AG04449 (cell line): ENCODE measurements at regions not wholly inside any gene's neighbourhood (a gene's known extent, or its start where the extent isn't known, plus 50 kb on each side); places are given as distances from the start of the nearest gene placed in this dataset.
A peak's percentile ranks its signal among the peaks of the same experiment; 100 is the strongest.
"Not testable (repeated sequence)": the region's sequence is repeated elsewhere in the genome, so short reads cannot be mapped to it uniquely, and the experiment has no call there.

Experiments
- CTCF ChIA-PET: fragments of 350-600 bp; formaldehyde crosslinking; extraction: SDS; loops from one replicate; lab custom pipeline; 2021; ENCODE audit warnings: antibody characterized with exemption; lab: Yijun Ruan, JAX
- POLR2A ChIA-PET: fragments of 400-600, 350-600 bp; formaldehyde crosslinking; extraction: SDS; loops from one replicate; lab custom pipeline; 2020; ENCODE audit warnings: antibody characterized with exemption, inconsistent platforms; lab: Yijun Ruan, JAX
- DNase-seq: peaks from one replicate; pipeline ENCODE4 v3.0.0-alpha.2; 2010; ENCODE audit warnings: low read depth, low spot score
- H3K4me3 ChIP-seq: 2 replicates; pipeline ENCODE4 v1.5.1; 2011; ENCODE audit warnings: low read depth, mild to moderate bottlenecking, control low read depth, low read length
- CTCF ChIP-seq: IDR thresholded peaks from one replicate; pipeline ENCODE4 v1.5.1; 2011; ENCODE audit warnings: mild to moderate bottlenecking, moderate library complexity, low read length, control low read depth, inconsistent platforms; ENCODE audit not compliant: insufficient read depth; ENCODE audit errors: missing control alignments

GRCh38 chr14:28612414-28612813, 154.2 kb upstream of the FOXG1 start:
- DNase-seq, result no peak
- CTCF ChIA-PET, result interaction anchor here (1.1 kb wide), 1 partner anchor 11 kb away, joined by 3 read pairs; no protein-coding TSS in a partner anchor
- no peak for TF ChIP-seq CTCF
- H3K4me3 ChIP-seq, result no peak overlapping the region
- POLR2A ChIA-PET, result no interaction called here

- ChIA-PET POLR2A (no interaction called here), CTCF (interaction anchor here (1.1 kb wide), 1 partner anchor 12 kb away, joined by 3 read pairs; no protein-coding TSS in a partner anchor)
- no peak overlapping the region for H3K4me3 ChIP-seq
- no peak for DNase-seq
- no peak for TF ChIP-seq CTCF
Observed at GRCh38 chr14:28613532-28613931, 153.1 kb upstream of the FOXG1 start.

- no peak for DNase-seq
- no peak overlapping the region for H3K4me3 ChIP-seq
- no peak for TF ChIP-seq CTCF
- CTCF ChIA-PET, result no interaction called here
- POLR2A ChIA-PET, result no interaction called here
Observed at GRCh38 chr14:28626780-28627179, 139.8 kb upstream of the FOXG1 start.

- ChIA-PET POLR2A (no interaction called here), CTCF (interaction anchor here (1.8 kb wide), 1 partner anchor 20 kb away, joined by 4 read pairs; no protein-coding TSS in a partner anchor)
- no peak for DNase-seq
- H3K4me3 ChIP-seq, result no peak overlapping the region
- TF ChIP-seq CTCF, result no peak
Observed at GRCh38 chr14:28629328-28630004, 137.1 kb upstream of the FOXG1 start.

GRCh38 chr14:28630100-28630499, 136.5 kb upstream of the FOXG1 start:
- no peak overlapping the region for H3K4me3 ChIP-seq
- no peak for TF ChIP-seq CTCF
- POLR2A ChIA-PET, result no interaction called here
- no peak for DNase-seq
- CTCF ChIA-PET, result interaction anchor here (1.8 kb wide), 1 partner anchor 20 kb away, joined by 4 read pairs; no protein-coding TSS in a partner anchor

- H3K4me3 ChIP-seq, result no peak overlapping the region
- peak; percentile 5 for DNase-seq
- POLR2A ChIA-PET, result no interaction called here
- TF ChIP-seq CTCF, result peak; percentile 13
- CTCF ChIA-PET, result interaction anchor here (0.9 to 1.8 kb wide), 5 partner anchors 10 to 37 kb away, joined by 3 to 5 read pairs (median 4); no protein-coding TSS in a partner anchor
Observed at GRCh38 chr14:28635387-28635786, 131.2 kb upstream of the FOXG1 start.

GRCh38 chr14:28635816-28636215, 130.8 kb upstream of the FOXG1 start:
- POLR2A ChIA-PET, H3K4me3 ChIP-seq, DNase-seq: not testable (repeated sequence)
- CTCF ChIA-PET, result interaction anchor here (0.9 to 1.8 kb wide), 6 partner anchors 10 to 36 kb away, joined by 3 to 5 read pairs (median 4); no protein-coding TSS in a partner anchor

GRCh38 chr14:28641189-28641588, 125.4 kb upstream of the FOXG1 start:
- H3K4me3 ChIP-seq, POLR2A ChIA-PET, CTCF ChIA-PET, DNase-seq: not testable (repeated sequence)
